ENCODE measurements at regions not wholly inside any gene's neighbourhood (a gene's known extent, or its start where the extent isn't known, plus 50 kb on each side); places are given as distances from the start of the nearest gene placed in this dataset.

DNA sequence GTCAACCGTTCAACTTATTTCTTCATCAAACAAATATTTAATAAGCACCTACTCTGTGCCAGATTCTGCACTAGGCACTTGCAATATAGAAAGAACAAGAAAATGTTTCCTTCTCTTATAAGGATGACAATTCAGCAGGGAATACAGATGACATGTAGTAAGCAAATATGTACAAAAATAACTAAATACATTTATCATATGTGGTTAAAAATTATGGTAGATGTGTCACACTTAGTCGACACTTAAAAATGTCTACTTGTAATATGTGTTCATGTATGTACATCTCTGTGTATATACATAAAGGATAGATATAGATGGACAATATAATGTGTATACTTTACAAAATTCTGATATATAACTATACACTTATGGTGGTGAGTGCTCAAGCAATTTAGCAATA, 417.0 kb upstream of the MEF2C start:
- Histone ChIP-seq H3K4me3 (no peak overlapping the region), H3K9me3 (no peaks in the 10 kb centered on the region), H3K4me1 (no peaks in the 10 kb centered on the region), H3K36me3 (replicated peaks in 1 of 2; ENCODE audit: insufficient read depth in 1 of 2, low read depth in 2 of 2) (no peaks in the 10 kb centered on the region), H3K27me3 (no peaks in the 10 kb centered on the region), H3K27ac (no peak overlapping the region)
- intact Hi-C loops (cut with DNase I) = no loop called here
- TF ChIP-seq, protein P1, sequence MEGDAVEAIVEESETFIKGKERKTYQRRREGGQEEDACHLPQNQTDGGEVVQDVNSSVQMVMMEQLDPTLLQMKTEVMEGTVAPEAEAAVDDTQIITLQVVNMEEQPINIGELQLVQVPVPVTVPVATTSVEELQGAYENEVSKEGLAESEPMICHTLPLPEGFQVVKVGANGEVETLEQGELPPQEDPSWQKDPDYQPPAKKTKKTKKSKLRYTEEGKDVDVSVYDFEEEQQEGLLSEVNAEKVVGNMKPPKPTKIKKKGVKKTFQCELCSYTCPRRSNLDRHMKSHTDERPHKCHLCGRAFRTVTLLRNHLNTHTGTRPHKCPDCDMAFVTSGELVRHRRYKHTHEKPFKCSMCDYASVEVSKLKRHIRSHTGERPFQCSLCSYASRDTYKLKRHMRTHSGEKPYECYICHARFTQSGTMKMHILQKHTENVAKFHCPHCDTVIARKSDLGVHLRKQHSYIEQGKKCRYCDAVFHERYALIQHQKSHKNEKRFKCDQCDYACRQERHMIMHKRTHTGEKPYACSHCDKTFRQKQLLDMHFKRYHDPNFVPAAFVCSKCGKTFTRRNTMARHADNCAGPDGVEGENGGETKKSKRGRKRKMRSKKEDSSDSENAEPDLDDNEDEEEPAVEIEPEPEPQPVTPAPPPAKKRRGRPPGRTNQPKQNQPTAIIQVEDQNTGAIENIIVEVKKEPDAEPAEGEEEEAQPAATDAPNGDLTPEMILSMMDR (IDR thresholded peaks at IDR 0.05) = no peak
- TF ChIP-seq POLR2A (IDR thresholded peaks at IDR 0.05) = no peak
- no peak for ATAC-seq
- DNase-seq = no peak
- 68 to 73% methylated on average over 2 of the region's 2 CpGs for WGBS, 2 donors

DNA sequence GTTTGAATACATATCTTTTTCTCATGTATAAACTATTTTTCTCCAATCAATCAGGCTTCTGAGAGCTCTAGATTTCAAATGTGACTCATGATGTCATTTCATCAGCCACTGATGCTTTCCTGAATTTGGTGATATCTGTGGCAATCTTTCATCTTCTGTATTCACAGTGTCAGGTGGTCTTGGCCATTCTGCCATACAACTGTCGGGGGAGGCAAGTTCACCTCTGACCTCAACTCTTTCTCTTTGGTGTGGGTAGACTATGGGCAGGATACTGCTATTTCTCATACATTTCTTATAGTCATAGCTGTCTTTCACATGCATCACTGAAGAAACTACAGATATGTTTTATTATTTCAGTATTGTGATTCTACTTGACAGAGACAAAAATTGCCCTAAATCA, 414.1 kb upstream of the MEF2C start:
- Histone ChIP-seq H3K4me3 (no peak overlapping the region), H3K4me1 (no peaks in the 10 kb centered on the region), H3K27me3 (no peaks in the 10 kb centered on the region), H3K9me3 (no peaks in the 10 kb centered on the region), H3K36me3 (replicated peaks in 1 of 2; ENCODE audit: insufficient read depth in 1 of 2, low read depth in 2 of 2) (no peaks in the 10 kb centered on the region), H3K27ac (no peak overlapping the region)
- DNase-seq = no peak
- whole genome bisulfite sequencing, 2 donors = 71 to 90% methylated on average over 1 of the region's 1 CpG
- intact Hi-C loops (cut with DNase I) = no loop called here
- TF ChIP-seq, protein P1 (IDR thresholded peaks at IDR 0.05) = no peak
- no peak for TF ChIP-seq POLR2A (IDR thresholded peaks at IDR 0.05)
- no peak for ATAC-seq

DNA sequence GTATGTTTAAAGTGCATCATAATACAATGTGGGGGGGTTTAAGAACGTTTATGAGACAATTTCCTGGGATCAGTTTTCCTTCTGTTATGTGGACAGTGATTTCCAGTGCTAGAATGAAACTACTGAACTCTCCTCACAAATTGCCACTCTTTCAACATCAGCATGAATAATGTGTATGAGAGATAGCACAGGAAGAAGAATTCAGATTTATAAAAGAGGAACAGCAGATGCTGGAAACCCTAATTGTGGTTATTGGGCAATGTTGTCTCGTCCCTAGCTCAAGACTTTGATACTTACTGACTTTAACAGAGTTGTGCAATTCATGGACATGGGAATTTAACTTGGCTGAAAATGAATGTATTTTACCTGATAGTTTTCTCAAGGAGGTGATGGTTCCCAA, 410.8 kb upstream of the MEF2C start:
- no peaks in the 10 kb centered on the region for H3K9me3 ChIP-seq
- H3K4me1 ChIP-seq = no peaks in the 10 kb centered on the region
- WGBS, 2 donors = 43 to 47% methylated on average over 2 of the region's 2 CpGs
- DNase-seq (peak in 1 of 4 donors; percentile 30), ATAC-seq (no peak)
- intact Hi-C loops (cut with DNase I) = no loop called here
- no peak for TF ChIP-seq POLR2A (IDR thresholded peaks at IDR 0.05)
- TF ChIP-seq, protein P1 (IDR thresholded peaks at IDR 0.05) = no peak
- no peaks in the 10 kb centered on the region for H3K36me3 ChIP-seq (replicated peaks in 1 of 2; ENCODE audit: insufficient read depth in 1 of 2, low read depth in 2 of 2)
- no peaks in the 10 kb centered on the region for H3K27me3 ChIP-seq
- no peak overlapping the region for H3K4me3 ChIP-seq
- peak overlapping the region in 1 of 4 donors; percentile 32 for H3K27ac ChIP-seq

DNA sequence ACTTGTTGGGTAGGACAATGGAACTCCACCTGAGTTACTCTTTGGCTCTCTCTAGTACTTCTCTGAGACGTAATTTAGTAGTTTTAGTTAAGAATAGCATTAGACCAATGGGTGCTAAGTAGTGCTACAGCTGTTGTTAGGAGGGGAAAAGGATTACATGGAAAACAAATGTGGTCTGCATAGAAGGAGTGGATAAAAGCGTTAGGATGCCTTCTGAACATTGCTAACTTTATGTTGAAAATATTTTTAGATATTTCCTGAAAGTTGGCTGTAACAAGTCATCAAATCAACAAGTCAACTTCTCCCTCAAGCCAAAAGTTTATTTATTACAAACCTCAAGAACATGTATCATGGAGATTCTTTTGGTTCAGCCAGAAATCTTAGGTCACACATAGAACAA, 409.5 kb upstream of the MEF2C start:
- ATAC-seq = no peak
- H3K9me3 ChIP-seq = no peaks in the 10 kb centered on the region
- intact Hi-C loops (cut with DNase I) = no loop called here
- 64 to 70% methylated on average over 2 of the region's 2 CpGs for WGBS, 2 donors
- TF ChIP-seq POLR2A (IDR thresholded peaks at IDR 0.05) = no peak
- TF ChIP-seq, protein P1 (IDR thresholded peaks at IDR 0.05) = no peak
- H3K4me3 ChIP-seq = no peak overlapping the region
- H3K27ac ChIP-seq = no peak overlapping the region
- no peak for DNase-seq
- H3K4me1 ChIP-seq = no peaks in the 10 kb centered on the region
- no peaks in the 10 kb centered on the region for H3K27me3 ChIP-seq
- H3K36me3 ChIP-seq (replicated peaks in 1 of 2; ENCODE audit: insufficient read depth in 1 of 2, low read depth in 2 of 2) = no peaks in the 10 kb centered on the region

DNA sequence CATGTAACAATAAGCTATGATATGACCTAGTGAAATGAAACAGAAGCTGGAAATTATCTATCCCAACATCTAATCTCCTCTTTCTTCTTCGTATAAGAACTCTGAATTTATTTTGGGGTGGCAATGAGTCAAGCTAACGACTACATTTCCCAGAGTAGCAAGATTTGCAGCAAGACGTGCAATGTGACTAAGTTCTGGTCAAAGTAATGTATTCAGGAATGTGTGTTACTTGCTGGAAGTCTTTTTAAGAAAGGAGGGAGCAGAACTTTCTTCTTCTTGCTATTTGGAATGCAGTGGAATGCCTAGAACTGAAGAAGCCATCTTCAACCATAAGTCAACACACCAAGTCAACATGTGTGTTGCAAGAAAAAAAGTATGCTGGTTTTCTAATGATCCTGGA, 406.6 kb upstream of the MEF2C start:
- Histone ChIP-seq H3K27ac (no peak overlapping the region), H3K9me3 (no peaks in the 10 kb centered on the region), H3K27me3 (no peaks in the 10 kb centered on the region), H3K4me3 (no peak overlapping the region), H3K36me3 (replicated peaks in 1 of 2; ENCODE audit: insufficient read depth in 1 of 2, low read depth in 2 of 2) (no peaks in the 10 kb centered on the region), H3K4me1 (no peaks in the 10 kb centered on the region)
- 51 to 61% methylated on average over 3 of the region's 3 CpGs for WGBS, 2 donors
- intact Hi-C loops (cut with DNase I) = no loop called here
- no peak for TF ChIP-seq POLR2A (IDR thresholded peaks at IDR 0.05)
- TF ChIP-seq, protein P1 (IDR thresholded peaks at IDR 0.05) = no peak
- no peak for ATAC-seq
- DNase-seq = no peak
